Type B pancreatic cell (in vitro differentiated cells): ENCODE measurements at regions not wholly inside any gene's neighbourhood (a gene's known extent, or its start where the extent isn't known, plus 50 kb on each side); places are given as distances from the start of the nearest gene placed in this dataset.

Experiments
- DNase-seq: peaks from one replicate; pipeline ENCODE4 v3.0.0; 2021; ENCODE audit warnings: mixed read lengths; ENCODE audit not compliant: unreplicated experiment; ENCODE audit errors: extremely low spot score
- H3K27ac Mint-ChIP-seq: 2 replicates; pipeline ENCODE4 v1.8.0; 2021; ENCODE audit warnings: mild to moderate bottlenecking, mixed read lengths
- H3K27me3 Mint-ChIP-seq: 2 replicates; pipeline ENCODE4 v1.8.0; 2021; ENCODE audit warnings: mixed read lengths
- H3K36me3 Mint-ChIP-seq: 2 replicates; pipeline ENCODE4 v1.8.0; 2021; ENCODE audit warnings: mixed read lengths
- H3K4me1 Mint-ChIP-seq: one replicate; pipeline ENCODE4 v1.8.0; 2021; ENCODE audit warnings: mixed read lengths; ENCODE audit not compliant: unreplicated experiment
- H3K4me3 Mint-ChIP-seq: 2 replicates; pipeline ENCODE4 v1.8.0; 2021; ENCODE audit warnings: mild to moderate bottlenecking, mixed read lengths
- H3K9me3 Mint-ChIP-seq: 2 replicates; pipeline ENCODE4 v1.8.0; 2021; ENCODE audit warnings: mixed read lengths
- CTCF ChIP-seq: fragments of 200-600 bp; sonication (generic); conservative IDR thresholded peaks from 2 replicates; pipeline ENCODE4 v1.5.0; 2021; ENCODE audit warnings: antibody characterized with exemption, mild to moderate bottlenecking

DNA sequence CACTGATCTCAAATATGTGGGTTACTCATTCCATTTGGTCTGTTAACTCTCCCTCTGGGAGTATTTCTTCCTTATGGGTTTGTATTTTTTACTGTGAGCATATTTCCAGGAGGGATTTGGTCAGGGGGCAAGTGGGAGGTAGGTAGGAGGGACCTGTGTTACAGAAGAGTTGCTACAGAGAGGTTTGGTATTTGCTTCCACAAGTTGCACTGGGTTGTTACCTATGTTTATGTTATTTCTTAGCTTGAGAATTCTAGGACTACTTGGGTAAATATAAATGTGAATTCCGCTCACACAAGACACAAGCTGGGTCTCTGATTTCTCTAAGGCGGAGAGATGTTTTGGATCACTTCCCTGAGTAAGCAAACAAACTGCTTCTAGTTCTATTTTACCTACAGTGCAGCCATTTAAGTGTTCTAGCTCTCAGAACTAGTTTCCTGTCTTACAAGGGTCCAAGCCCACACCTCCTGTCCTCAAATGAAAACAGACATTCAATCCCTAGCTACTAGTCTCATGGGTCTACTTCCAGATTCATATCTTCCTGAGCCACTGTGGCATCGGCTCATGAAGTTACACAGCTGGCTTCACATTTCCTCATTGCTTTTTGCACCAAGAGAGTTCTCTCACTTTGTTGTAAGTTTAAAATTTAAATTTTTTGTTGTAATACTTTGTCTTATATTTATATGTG, 75.4 kb upstream of the PPP1R3C start:
- peaks cover 4% of the 10 kb centered on the region for H3K27me3 Mint-ChIP-seq
- peaks cover 15% of the 10 kb centered on the region for H3K4me1 Mint-ChIP-seq
- no peak for TF ChIP-seq CTCF
- no peak overlapping the region for H3K27ac Mint-ChIP-seq
- H3K4me3 Mint-ChIP-seq: no peak overlapping the region
- DNase-seq: no peak
- H3K9me3 Mint-ChIP-seq: no peaks in the 10 kb centered on the region
- H3K36me3 Mint-ChIP-seq: no peaks in the 10 kb centered on the region

GRCh38 chr10:91707236-91707635, 74.4 kb upstream of the PPP1R3C start:
- H3K4me1 Mint-ChIP-seq: peaks cover 11% of the 10 kb centered on the region

DNA sequence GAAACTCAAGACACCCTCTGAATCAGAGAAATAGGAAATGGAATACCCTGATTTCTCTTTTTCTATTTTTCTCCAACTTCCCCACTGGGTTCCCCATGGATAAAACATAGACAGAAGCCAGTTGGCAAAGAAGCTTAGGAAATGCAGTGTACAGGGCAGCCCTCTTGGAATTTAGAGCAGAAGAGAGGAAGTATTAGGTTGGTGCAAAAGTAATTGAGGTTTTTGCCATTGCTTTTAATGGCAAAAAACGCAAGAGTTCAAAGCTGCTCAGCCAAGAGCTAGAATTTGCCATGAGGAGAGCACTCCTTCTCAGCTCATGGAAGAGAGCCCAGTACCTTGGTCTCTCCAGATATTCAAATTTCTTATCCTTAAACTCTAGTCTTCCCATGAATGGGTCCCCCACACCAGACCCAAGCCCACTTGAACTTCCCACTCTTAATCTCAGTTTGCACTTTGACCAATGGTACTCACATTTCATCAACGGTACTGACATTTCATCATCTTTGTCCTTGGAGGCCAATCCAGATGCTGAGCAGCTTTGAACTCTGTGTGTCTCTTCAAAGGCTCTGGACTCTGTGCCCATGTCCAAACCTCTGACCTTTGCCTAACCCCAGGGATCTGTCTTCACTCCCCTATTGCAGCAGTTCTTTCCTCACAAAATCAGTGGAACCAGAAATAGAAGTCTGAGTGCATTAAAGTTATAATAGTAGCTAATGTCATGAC, 73.2 kb upstream of the PPP1R3C start:
- peaks cover 4% of the 10 kb centered on the region for H3K27me3 Mint-ChIP-seq
- H3K9me3 Mint-ChIP-seq: no peaks in the 10 kb centered on the region
- no peak overlapping the region for H3K27ac Mint-ChIP-seq
- no peak overlapping the region for H3K4me3 Mint-ChIP-seq
- no peak for DNase-seq
- H3K36me3 Mint-ChIP-seq: no peaks in the 10 kb centered on the region
- H3K4me1 Mint-ChIP-seq: peaks cover 6% of the 10 kb centered on the region
- no peak for TF ChIP-seq CTCF

More at GRCh38 chr10:91707236-91707635, 74.4 kb upstream of the PPP1R3C start:
- DNase-seq: no peak
- no peak for TF ChIP-seq CTCF
- no peak overlapping the region for H3K27ac Mint-ChIP-seq
- no peaks in the 10 kb centered on the region for H3K36me3 Mint-ChIP-seq
- no peaks in the 10 kb centered on the region for H3K9me3 Mint-ChIP-seq
- no peak overlapping the region for H3K4me3 Mint-ChIP-seq
- peaks cover 4% of the 10 kb centered on the region for H3K27me3 Mint-ChIP-seq

GRCh38 chr10:91702620-91703019, 69.7 kb upstream of the PPP1R3C start:
- DNase-seq: no peak
- H3K36me3 Mint-ChIP-seq: no peaks in the 10 kb centered on the region
- H3K27ac Mint-ChIP-seq: no peak overlapping the region
- peaks cover 4% of the 10 kb centered on the region for H3K27me3 Mint-ChIP-seq
- no peak for TF ChIP-seq CTCF
- no peaks in the 10 kb centered on the region for H3K9me3 Mint-ChIP-seq
- no peak overlapping the region for H3K4me3 Mint-ChIP-seq
- no peaks in the 10 kb centered on the region for H3K4me1 Mint-ChIP-seq

- no peaks in the 10 kb centered on the region for H3K9me3 Mint-ChIP-seq
- no peak overlapping the region for H3K27ac Mint-ChIP-seq
- no peaks in the 10 kb centered on the region for H3K4me1 Mint-ChIP-seq
- TF ChIP-seq CTCF: no peak
- no peaks in the 10 kb centered on the region for H3K27me3 Mint-ChIP-seq
- H3K4me3 Mint-ChIP-seq: no peak overlapping the region
- no peak for DNase-seq
- no peaks in the 10 kb centered on the region for H3K36me3 Mint-ChIP-seq
Observed at GRCh38 chr10:91700788-91701444, 68.0 kb upstream of the PPP1R3C start.
